IMR-90 (cell line): ENCODE measurements at regions not wholly inside any gene's neighbourhood (a gene's known extent, or its start where the extent isn't known, plus 50 kb on each side); places are given as distances from the start of the nearest gene placed in this dataset.

ENCODE experiments used
- ATAC-seq: fragments of 200-7000 bp; cut with Tn5 transposase; 2 replicates; pipeline ENCODE4 v1.9.1; 2020; ENCODE audit warnings: low read depth, mild to moderate bottlenecking, moderate library complexity
- BruUV-seq: library from RNA; stranded (reverse); fragments of 400-500 nt; replicated peaks from 2 replicates; lab custom pipeline; 2021; lab: Mats Ljungman, UMichigan
- CTCF ChIA-PET: fragments of 300-600 bp; formaldehyde crosslinking; extraction: SDS; loops from one replicate; lab custom pipeline; 2021; ENCODE audit warnings: antibody characterized with exemption; lab: Yijun Ruan, JAX
- POLR2A ChIA-PET: fragments of 300-600 bp; sonication (Branson Sonifier 250); formaldehyde crosslinking; loops from one replicate; lab custom pipeline; 2022; ENCODE audit warnings: antibody characterized with exemption; ENCODE audit not compliant: unreplicated experiment; lab: Charles Lee
- DNase-seq: peaks from one replicate; pipeline ENCODE4 v3.0.0; 2013
- H2AFZ ChIP-seq: replicated peaks from 2 replicates; pipeline ENCODE3; 2013; ENCODE audit warnings: low read length, mild to moderate bottlenecking; ENCODE audit not compliant: poor library complexity
- H2AK5ac ChIP-seq: 2 replicates; pipeline ENCODE4 v1.6.1; 2013; ENCODE audit warnings: low read depth, low read length, inconsistent platforms
- H2AK9ac ChIP-seq: replicated peaks from 2 replicates; pipeline ENCODE3; 2013; ENCODE audit warnings: mild to moderate bottlenecking, low read depth, low read length, moderate library complexity; ENCODE audit not compliant: poor library complexity
- H2BK120ac ChIP-seq: 2 replicates; pipeline ENCODE4 v1.6.1; 2013; ENCODE audit warnings: low read depth, low read length, inconsistent platforms
- H2BK15ac ChIP-seq: 3 replicates; pipeline ENCODE4 v1.6.1; 2013; ENCODE audit warnings: low read depth, low read length, inconsistent platforms
- H2BK20ac ChIP-seq: 2 replicates; pipeline ENCODE4 v1.6.1; 2013; ENCODE audit warnings: low read depth, mild to moderate bottlenecking, inconsistent platforms, low read length, moderate library complexity
- H2BK5ac ChIP-seq: 2 replicates; pipeline ENCODE4 v1.6.1; 2013; ENCODE audit warnings: mild to moderate bottlenecking, low read depth, low read length, inconsistent platforms; ENCODE audit not compliant: poor library complexity, severe bottlenecking
- H3K14ac ChIP-seq: replicated peaks from 2 replicates; pipeline ENCODE4 v1.6.1; 2013; ENCODE audit warnings: low read depth, low read length, inconsistent platforms
- H3K18ac ChIP-seq: 2 replicates; pipeline ENCODE4 v1.6.1; 2013; ENCODE audit warnings: low read depth, low read length, control low read depth
- H3K23ac ChIP-seq: 2 replicates; pipeline ENCODE4 v1.6.1; 2013; ENCODE audit warnings: low read depth, low read length, inconsistent platforms
- H3K27ac ChIP-seq: 2 replicates; pipeline ENCODE4 v1.5.1; 2013; ENCODE audit warnings: mild to moderate bottlenecking, control low read depth, low read length; ENCODE audit not compliant: insufficient read depth
- H3K27me3 ChIP-seq: 2 replicates; pipeline ENCODE4 v1.6.1; 2013; ENCODE audit warnings: low read length; ENCODE audit not compliant: control insufficient read depth, insufficient read depth
- H3K36me3 ChIP-seq: 2 replicates; pipeline ENCODE4 v1.6.1; 2013; ENCODE audit warnings: low read length, mixed read lengths; ENCODE audit not compliant: control insufficient read depth, insufficient read depth
- H3K4ac ChIP-seq: 2 replicates; pipeline ENCODE4 v1.6.1; 2013; ENCODE audit warnings: low read depth, low read length, inconsistent platforms
- H3K4me1 ChIP-seq: 2 replicates; pipeline ENCODE4 v1.6.1; 2013; ENCODE audit warnings: low read length, mixed read lengths; ENCODE audit not compliant: control insufficient read depth, insufficient read depth
- H3K4me2 ChIP-seq: 2 replicates; pipeline ENCODE4 v1.6.1; 2013; ENCODE audit warnings: low read depth, mild to moderate bottlenecking, control low read depth, low read length, moderate library complexity
- H3K4me3 ChIP-seq: 2 replicates; pipeline ENCODE4 v1.5.1; 2013; ENCODE audit warnings: low read depth, mild to moderate bottlenecking, control low read depth, low read length, moderate library complexity; ENCODE audit not compliant: insufficient read depth
- H3K56ac ChIP-seq: 2 replicates; pipeline ENCODE4 v1.6.1; 2013; ENCODE audit warnings: low read length, inconsistent platforms; ENCODE audit not compliant: insufficient read depth; ENCODE audit errors: extremely low read depth
- H3K79me1 ChIP-seq, 2 experiments: 2 replicates each; pipeline ENCODE4 v1.6.1; 2013; ENCODE audit warnings: low read length in 2 of 2, inconsistent platforms in 1 of 2, low read depth in 1 of 2
- H3K9ac ChIP-seq: 2 replicates; pipeline ENCODE4 v1.6.1; 2013; ENCODE audit warnings: low read depth, low read length, control low read depth
- H3K9me1 ChIP-seq: 2 replicates; pipeline ENCODE4 v1.6.1; 2013; ENCODE audit warnings: low read length, inconsistent platforms; ENCODE audit not compliant: insufficient read depth
- H3K9me3 ChIP-seq: 2 replicates; pipeline ENCODE4 v1.6.1; 2013; ENCODE audit warnings: low read length; ENCODE audit not compliant: control insufficient read depth, insufficient read depth
- H4K20me1 ChIP-seq: 2 replicates; pipeline ENCODE4 v1.6.1; 2013; ENCODE audit warnings: low read length, inconsistent platforms; ENCODE audit not compliant: insufficient read depth
- H4K5ac ChIP-seq: 2 replicates; pipeline ENCODE4 v1.6.1; 2013; ENCODE audit warnings: mild to moderate bottlenecking, low read depth, low read length, control low read depth
- H4K8ac ChIP-seq, 2 experiments: 2 replicates each; pipeline ENCODE4 v1.6.1; 2013; ENCODE audit warnings: low read depth in 2 of 2, low read length in 2 of 2, control low read depth in 1 of 2, inconsistent platforms in 1 of 2
- H4K91ac ChIP-seq: 2 replicates; pipeline ENCODE4 v1.6.1; 2013; ENCODE audit warnings: low read depth, low read length, inconsistent platforms; ENCODE audit not compliant: insufficient read depth
- FOS ChIP-seq: fragments of 150-350 bp; IDR thresholded peaks from 2 replicates; pipeline ENCODE4 v1.6.1; 2016; ENCODE audit warnings: low read depth, low read length
- USF2 ChIP-seq: fragments of 150-350 bp; IDR thresholded peaks from 2 replicates; pipeline ENCODE4 v1.6.1; 2017; ENCODE audit warnings: mild to moderate bottlenecking, antibody characterized with exemption, low read length, low read depth
- WGBS, 2 experiments: methylation state at CpG; one replicate each; pipeline versions ENCODE4 v1.1.5 to v1.1.7; 2013; ENCODE audit warnings: missing lambda C conversion rate in 2 of 2; ENCODE audit not compliant: insufficient read length in 1 of 2; ENCODE audit errors: extremely low coverage in 2 of 2; 5-methylcytosine and 5-hydroxymethylcytosine counted together
- dilution Hi-C: fragments of 300-500 bp; cut with HindIII; formaldehyde crosslinking; loops from one replicate; pipeline ENCODE4 v1.14.3; 2018; ENCODE audit warnings: low sequenced_read_pairs; ENCODE audit not compliant: unreplicated experiment
- in situ Hi-C: fragments of 300-500 bp; cut with MboI; formaldehyde crosslinking; loops from 3 replicates; pipeline ENCODE4 v1.14.3; 2019; ENCODE audit warnings: low sequenced_read_pairs, inconsistent platforms, mixed read lengths
- intact Hi-C: fragments of 100-400 bp; cut with micrococcal nuclease; formaldehyde crosslinking; loops from 2 replicates; pipeline ENCODE4 v1.10.0; 2022

GRCh38 chr21:26225046-26225445 is 54.5 kb upstream of the APP start:
- TF ChIP-seq FOS (no peak), USF2 (no peak)

More at GRCh38 chr21:26225046-26225445, 54.5 kb upstream of the APP start:
- intact Hi-C loops (no loop called here), dilution Hi-C loops (no loop called here), in situ Hi-C loops (no loop called here)
- ATAC-seq (no peak), DNase-seq (no peak)
- no peak overlapping the region for H2BK120ac ChIP-seq
- no peak overlapping the region for H3K4me3 ChIP-seq
- H2BK5ac ChIP-seq, result no peak overlapping the region
- H2AFZ ChIP-seq, result no peak overlapping the region
- no CpG with 5 or more reads among the region's 2 CpGs for WGBS, 2 experiments
- no peak overlapping the region for H3K56ac ChIP-seq
- no peak overlapping the region for H3K4ac ChIP-seq
- no peak overlapping the region for H2BK15ac ChIP-seq
- no peak overlapping the region for H2BK20ac ChIP-seq
- H4K8ac ChIP-seq, result no peak overlapping the region
- H2AK5ac ChIP-seq, result no peak overlapping the region
- no peaks in the 10 kb centered on the region for H4K20me1 ChIP-seq
- no peaks in the 10 kb centered on the region for H3K9me3 ChIP-seq
- ChIA-PET POLR2A (no interaction called here), CTCF (no interaction called here)
- no peak overlapping the region for H4K91ac ChIP-seq
- H3K79me1 ChIP-seq, result no peaks in the 10 kb centered on the region
- no peaks in the 10 kb centered on the region for H3K36me3 ChIP-seq
- H2AK9ac ChIP-seq, result no peak overlapping the region
- BruUV-seq, result no TSS peak
- H3K4me2 ChIP-seq, result no peak overlapping the region
- H3K14ac ChIP-seq, result no peak overlapping the region
- H3K4me1 ChIP-seq, result no peaks in the 10 kb centered on the region
- H3K9ac ChIP-seq, result no peak overlapping the region
- H3K27me3 ChIP-seq, result peaks cover 1% of the 10 kb centered on the region; the same call in 1 of the 2 replicates
- no peak overlapping the region for H3K18ac ChIP-seq
- H3K9me1 ChIP-seq, result no peaks in the 10 kb centered on the region
- no peak overlapping the region for H4K5ac ChIP-seq
- no peak overlapping the region for H3K27ac ChIP-seq
- no peak overlapping the region for H3K23ac ChIP-seq
